HEK293 (cell line): ENCODE measurements at regions not wholly inside any gene's neighbourhood (a gene's known extent, or its start where the extent isn't known, plus 50 kb on each side); places are given as distances from the start of the nearest gene placed in this dataset.

Experiments used
- CTCF ChIA-PET: fragments of 350-600 bp; formaldehyde crosslinking; extraction: SDS; loops from one replicate; lab custom pipeline; 2021; ENCODE audit warnings: antibody characterized with exemption; lab: Yijun Ruan, JAX
- POLR2A ChIA-PET: fragments of 300-600 bp; formaldehyde crosslinking; extraction: SDS; loops from one replicate; lab custom pipeline; 2020; ENCODE audit warnings: antibody characterized with exemption, inconsistent platforms; lab: Yijun Ruan, JAX
- H3K27ac ChIP-seq: fragments of 200-500 bp; sonication (Bioruptor generic); 2 replicates; pipeline ENCODE4 v1.5.1; 2014; ENCODE audit warnings: low read depth, low read length, control low read depth, inconsistent platforms; ENCODE audit errors: extremely low read depth
- H3K36me3 ChIP-seq, 2 experiments: fragments of 200-500 bp in 1 of 2; sonication (Bioruptor generic) in 1 of 2; 1 replicate in 1 of 2; 2 replicates in 1 of 2; pipeline ENCODE4 v1.5.1; 2014 to 2017; ENCODE audit warnings: inconsistent platforms in 2 of 2, low read length in 2 of 2; ENCODE audit not compliant: control insufficient read depth in 2 of 2, insufficient read depth in 1 of 2
- H3K4me1 ChIP-seq: fragments of 200-500 bp; sonication (Bioruptor generic); 2 replicates; pipeline ENCODE4 v1.5.1; 2014; ENCODE audit warnings: mild to moderate bottlenecking, low read length, inconsistent platforms; ENCODE audit not compliant: control insufficient read depth, insufficient read depth
- H3K4me3 ChIP-seq: 2 replicates; pipeline ENCODE4 v1.5.1; 2011; ENCODE audit warnings: low read depth, mild to moderate bottlenecking, control low read depth, low read length, moderate library complexity
- H3K9me3 ChIP-seq: fragments of 200-500 bp; sonication (Bioruptor generic); 2 replicates; pipeline ENCODE4 v1.5.1; 2014; ENCODE audit warnings: low read depth, low read length, inconsistent platforms; ENCODE audit not compliant: control insufficient read depth, insufficient read depth
- BCL11A ChIP-seq: fragments of 450-650 bp; formaldehyde crosslinking; IDR thresholded peaks from 2 replicates; pipeline ENCODE4 v1.5.1; 2016; ENCODE audit warnings: low read depth, missing biosample characterization, missing genetic modification characterization
- BCL11B ChIP-seq: fragments of 450-650 bp; formaldehyde crosslinking; IDR thresholded peaks from 2 replicates; pipeline ENCODE4 v1.5.1; 2016; ENCODE audit warnings: low read depth, missing biosample characterization, missing genetic modification characterization
- GLIS1 ChIP-seq: fragments of 450-650 bp; formaldehyde crosslinking; IDR thresholded peaks from 2 replicates; pipeline ENCODE4 v1.5.1; 2016; ENCODE audit warnings: missing biosample characterization, missing genetic modification characterization
- GLIS2 ChIP-seq: fragments of 450-650 bp; formaldehyde crosslinking; IDR thresholded peaks from 2 replicates; pipeline ENCODE4 v1.5.1; 2016; ENCODE audit warnings: missing biosample characterization, missing genetic modification characterization
- ZFP3 ChIP-seq: fragments of 450-650 bp; formaldehyde crosslinking; IDR thresholded peaks from 2 replicates; pipeline ENCODE4 v1.5.1; 2016; ENCODE audit warnings: low read depth, missing biosample characterization, missing genetic modification characterization
- ZNF132 ChIP-seq: fragments of 450-650 bp; formaldehyde crosslinking; IDR thresholded peaks from 2 replicates; pipeline ENCODE4 v1.5.1; 2017; ENCODE audit warnings: missing biosample characterization, missing genetic modification characterization, borderline replicate concordance
- ZNF302 ChIP-seq: fragments of 450-650 bp; formaldehyde crosslinking; IDR thresholded peaks from 2 replicates; pipeline ENCODE4 v1.5.1; 2016; ENCODE audit warnings: missing biosample characterization, missing genetic modification characterization, low read depth
- ZNF311 ChIP-seq: fragments of 450-650 bp; formaldehyde crosslinking; IDR thresholded peaks from 2 replicates; pipeline ENCODE4 v1.5.1; 2017; ENCODE audit warnings: missing biosample characterization, missing genetic modification characterization, borderline replicate concordance
- ZNF391 ChIP-seq: fragments of 450-650 bp; formaldehyde crosslinking; IDR thresholded peaks from 2 replicates; pipeline ENCODE4 v1.5.1; 2016; ENCODE audit warnings: low read depth, missing biosample characterization, missing genetic modification characterization, borderline replicate concordance
- ZNF404 ChIP-seq: fragments of 450-650 bp; formaldehyde crosslinking; IDR thresholded peaks from 2 replicates; pipeline ENCODE4 v1.5.1; 2017; ENCODE audit warnings: missing biosample characterization, missing genetic modification characterization
- ZNF416 ChIP-seq: fragments of 450-650 bp; formaldehyde crosslinking; IDR thresholded peaks from 2 replicates; pipeline ENCODE4 v1.5.1; 2016; ENCODE audit warnings: missing biosample characterization, missing genetic modification characterization
- ZNF670 ChIP-seq: fragments of 450-650 bp; formaldehyde crosslinking; IDR thresholded peaks from 2 replicates; pipeline ENCODE4 v1.5.1; 2016; ENCODE audit warnings: missing biosample characterization, missing genetic modification characterization, low read depth
- TF ChIP-seq, protein P1 (sequence below): fragments of 450-650 bp; formaldehyde crosslinking; IDR thresholded peaks from 2 replicates; pipeline ENCODE4 v1.5.1; 2017; ENCODE audit warnings: missing biosample characterization, missing genetic modification characterization
- TF ChIP-seq, protein P2 (sequence below): fragments of 450-650 bp; formaldehyde crosslinking; IDR thresholded peaks from 2 replicates; pipeline ENCODE4 v1.5.1; 2016; ENCODE audit warnings: missing biosample characterization, missing genetic modification characterization
- TF ChIP-seq, protein P3 (sequence below): fragments of 450-650 bp; formaldehyde crosslinking; IDR thresholded peaks from 2 replicates; pipeline ENCODE4 v1.5.1; 2016; ENCODE audit warnings: missing biosample characterization, missing genetic modification characterization, borderline replicate concordance
- TF ChIP-seq, protein P4 (sequence below): fragments of 450-650 bp; formaldehyde crosslinking; IDR thresholded peaks from 2 replicates; pipeline ENCODE4 v1.5.1; 2016; ENCODE audit warnings: missing biosample characterization, missing genetic modification characterization, borderline replicate concordance
- TF ChIP-seq, protein P5 (sequence below): fragments of 450-650 bp; formaldehyde crosslinking; IDR thresholded peaks from 2 replicates; pipeline ENCODE4 v1.5.1; 2016; ENCODE audit warnings: missing biosample characterization, missing genetic modification characterization

DNA sequence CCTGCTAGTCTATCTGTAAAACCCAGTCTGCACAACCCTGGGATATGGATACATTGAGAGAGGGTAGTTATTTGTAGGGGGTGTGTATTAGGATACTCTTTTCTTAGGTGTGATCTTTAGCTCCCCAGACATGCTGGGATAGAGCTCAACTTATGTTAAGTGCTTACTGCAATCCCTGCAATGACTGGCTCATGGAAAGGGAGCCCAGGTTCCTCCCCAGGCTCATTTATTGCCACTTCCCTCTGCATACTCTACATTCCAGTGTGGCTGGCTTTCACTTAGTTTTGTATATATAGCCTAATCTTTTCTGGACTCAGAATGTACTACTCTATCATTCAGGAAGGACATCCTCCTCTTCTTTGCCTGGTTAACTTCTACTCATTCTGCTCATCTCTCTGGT is 172.0 kb downstream of the SYT10 start (continued):
- TF ChIP-seq, protein P1, sequence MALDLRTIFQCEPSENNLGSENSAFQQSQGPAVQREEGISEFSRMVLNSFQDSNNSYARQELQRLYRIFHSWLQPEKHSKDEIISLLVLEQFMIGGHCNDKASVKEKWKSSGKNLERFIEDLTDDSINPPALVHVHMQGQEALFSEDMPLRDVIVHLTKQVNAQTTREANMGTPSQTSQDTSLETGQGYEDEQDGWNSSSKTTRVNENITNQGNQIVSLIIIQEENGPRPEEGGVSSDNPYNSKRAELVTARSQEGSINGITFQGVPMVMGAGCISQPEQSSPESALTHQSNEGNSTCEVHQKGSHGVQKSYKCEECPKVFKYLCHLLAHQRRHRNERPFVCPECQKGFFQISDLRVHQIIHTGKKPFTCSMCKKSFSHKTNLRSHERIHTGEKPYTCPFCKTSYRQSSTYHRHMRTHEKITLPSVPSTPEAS (tag by site-specific recombination), result no peak
- TF ChIP-seq, all 188 proteins: peak for 0

DNA sequence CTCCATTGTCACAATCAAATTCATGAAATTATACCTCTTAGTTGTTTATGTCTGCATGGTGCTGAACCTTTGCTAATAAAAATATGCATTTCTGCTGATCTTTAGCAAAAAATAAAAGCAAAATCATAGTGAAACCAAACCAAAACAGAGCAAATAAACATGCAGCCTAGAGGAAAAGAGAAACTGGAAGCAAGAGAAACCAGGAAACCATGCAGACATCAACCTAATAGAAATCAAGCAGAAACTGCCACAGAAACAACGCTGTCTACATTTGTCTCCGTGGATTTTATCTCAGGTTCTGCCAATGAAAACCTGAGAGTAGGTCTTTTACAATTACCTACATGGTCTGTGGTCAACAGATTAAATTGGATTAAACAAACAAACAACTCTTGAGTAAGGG is 173.7 kb downstream of the SYT10 start:
- TF ChIP-seq GLIS1 (no peak), ZNF302 (tag by site-specific recombination) (no peak), ZNF404 (tag by site-specific recombination) (no peak), BCL11B (no peak), BCL11A (tag by site-specific recombination) (no peak), ZNF311 (tag by site-specific recombination) (no peak), ZNF670 (no peak), ZFP3 (tag by site-specific recombination) (no peak)
- TF ChIP-seq, protein P2, sequence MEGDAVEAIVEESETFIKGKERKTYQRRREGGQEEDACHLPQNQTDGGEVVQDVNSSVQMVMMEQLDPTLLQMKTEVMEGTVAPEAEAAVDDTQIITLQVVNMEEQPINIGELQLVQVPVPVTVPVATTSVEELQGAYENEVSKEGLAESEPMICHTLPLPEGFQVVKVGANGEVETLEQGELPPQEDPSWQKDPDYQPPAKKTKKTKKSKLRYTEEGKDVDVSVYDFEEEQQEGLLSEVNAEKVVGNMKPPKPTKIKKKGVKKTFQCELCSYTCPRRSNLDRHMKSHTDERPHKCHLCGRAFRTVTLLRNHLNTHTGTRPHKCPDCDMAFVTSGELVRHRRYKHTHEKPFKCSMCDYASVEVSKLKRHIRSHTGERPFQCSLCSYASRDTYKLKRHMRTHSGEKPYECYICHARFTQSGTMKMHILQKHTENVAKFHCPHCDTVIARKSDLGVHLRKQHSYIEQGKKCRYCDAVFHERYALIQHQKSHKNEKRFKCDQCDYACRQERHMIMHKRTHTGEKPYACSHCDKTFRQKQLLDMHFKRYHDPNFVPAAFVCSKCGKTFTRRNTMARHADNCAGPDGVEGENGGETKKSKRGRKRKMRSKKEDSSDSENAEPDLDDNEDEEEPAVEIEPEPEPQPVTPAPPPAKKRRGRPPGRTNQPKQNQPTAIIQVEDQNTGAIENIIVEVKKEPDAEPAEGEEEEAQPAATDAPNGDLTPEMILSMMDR, result no peak
- TF ChIP-seq, protein P3, sequence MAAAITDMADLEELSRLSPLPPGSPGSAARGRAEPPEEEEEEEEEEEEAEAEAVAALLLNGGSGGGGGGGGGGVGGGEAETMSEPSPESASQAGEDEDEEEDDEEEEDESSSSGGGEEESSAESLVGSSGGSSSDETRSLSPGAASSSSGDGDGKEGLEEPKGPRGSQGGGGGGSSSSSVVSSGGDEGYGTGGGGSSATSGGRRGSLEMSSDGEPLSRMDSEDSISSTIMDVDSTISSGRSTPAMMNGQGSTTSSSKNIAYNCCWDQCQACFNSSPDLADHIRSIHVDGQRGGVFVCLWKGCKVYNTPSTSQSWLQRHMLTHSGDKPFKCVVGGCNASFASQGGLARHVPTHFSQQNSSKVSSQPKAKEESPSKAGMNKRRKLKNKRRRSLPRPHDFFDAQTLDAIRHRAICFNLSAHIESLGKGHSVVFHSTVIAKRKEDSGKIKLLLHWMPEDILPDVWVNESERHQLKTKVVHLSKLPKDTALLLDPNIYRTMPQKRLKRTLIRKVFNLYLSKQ (tag by site-specific recombination), result no peak
- TF ChIP-seq, protein P4, sequence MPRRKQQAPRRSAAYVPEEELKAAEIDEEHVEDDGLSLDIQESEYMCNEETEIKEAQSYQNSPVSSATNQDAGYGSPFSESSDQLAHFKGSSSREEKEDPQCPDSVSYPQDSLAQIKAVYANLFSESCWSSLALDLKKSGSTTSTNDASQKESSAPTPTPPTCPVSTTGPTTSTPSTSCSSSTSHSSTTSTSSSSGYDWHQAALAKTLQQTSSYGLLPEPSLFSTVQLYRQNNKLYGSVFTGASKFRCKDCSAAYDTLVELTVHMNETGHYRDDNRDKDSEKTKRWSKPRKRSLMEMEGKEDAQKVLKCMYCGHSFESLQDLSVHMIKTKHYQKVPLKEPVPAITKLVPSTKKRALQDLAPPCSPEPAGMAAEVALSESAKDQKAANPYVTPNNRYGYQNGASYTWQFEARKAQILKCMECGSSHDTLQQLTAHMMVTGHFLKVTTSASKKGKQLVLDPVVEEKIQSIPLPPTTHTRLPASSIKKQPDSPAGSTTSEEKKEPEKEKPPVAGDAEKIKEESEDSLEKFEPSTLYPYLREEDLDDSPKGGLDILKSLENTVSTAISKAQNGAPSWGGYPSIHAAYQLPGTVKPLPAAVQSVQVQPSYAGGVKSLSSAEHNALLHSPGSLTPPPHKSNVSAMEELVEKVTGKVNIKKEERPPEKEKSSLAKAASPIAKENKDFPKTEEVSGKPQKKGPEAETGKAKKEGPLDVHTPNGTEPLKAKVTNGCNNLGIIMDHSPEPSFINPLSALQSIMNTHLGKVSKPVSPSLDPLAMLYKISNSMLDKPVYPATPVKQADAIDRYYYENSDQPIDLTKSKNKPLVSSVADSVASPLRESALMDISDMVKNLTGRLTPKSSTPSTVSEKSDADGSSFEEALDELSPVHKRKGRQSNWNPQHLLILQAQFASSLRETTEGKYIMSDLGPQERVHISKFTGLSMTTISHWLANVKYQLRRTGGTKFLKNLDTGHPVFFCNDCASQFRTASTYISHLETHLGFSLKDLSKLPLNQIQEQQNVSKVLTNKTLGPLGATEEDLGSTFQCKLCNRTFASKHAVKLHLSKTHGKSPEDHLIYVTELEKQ (tag by site-specific recombination), result no peak
- CTCF ChIA-PET, result no interaction called here
- POLR2A ChIA-PET, result no interaction called here

DNA sequence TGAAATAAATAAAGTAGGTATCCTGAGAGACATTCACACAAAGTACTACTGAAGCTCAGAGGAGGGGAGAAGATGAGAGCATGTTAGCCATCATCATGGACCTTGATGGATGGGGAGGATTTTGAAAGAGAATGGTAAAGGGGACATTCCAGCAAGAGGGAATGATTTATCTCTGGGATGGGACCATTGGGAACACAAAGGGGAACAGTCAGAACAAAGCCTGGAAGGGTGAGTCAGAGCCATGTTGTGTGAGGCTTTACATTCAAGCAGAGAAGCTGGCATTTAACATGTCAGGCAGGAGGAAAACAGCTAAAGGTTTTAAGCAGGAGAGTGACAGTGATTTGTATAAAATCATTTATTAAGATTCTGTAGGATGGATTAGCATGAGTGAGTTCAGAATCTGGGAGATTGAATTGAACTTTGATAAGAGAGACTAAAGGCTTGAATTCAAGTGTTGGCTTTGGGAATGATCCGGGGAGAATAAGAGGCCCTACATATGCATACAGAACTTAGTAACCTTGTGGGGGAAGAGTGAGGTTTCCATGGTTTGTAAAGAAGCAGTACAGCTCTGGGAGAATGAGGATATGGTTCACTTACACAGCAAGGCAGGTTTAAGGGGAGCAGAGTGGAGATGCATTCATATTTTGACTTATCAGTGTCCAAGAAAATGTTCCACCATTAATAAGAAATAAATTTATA is 174.4 kb downstream of the SYT10 start:
- no peaks in the 10 kb centered on the region for H3K9me3 ChIP-seq
- no peak overlapping the region for H3K27ac ChIP-seq
- ChIA-PET CTCF (no interaction called here), POLR2A (no interaction called here)
- no peaks in the 10 kb centered on the region for H3K4me1 ChIP-seq
- no peak overlapping the region for H3K4me3 ChIP-seq
- TF ChIP-seq GLIS2 (tag by site-specific recombination) (no peak), ZNF132 (tag by site-specific recombination) (no peak), ZNF391 (no peak), ZNF416 (no peak)
- TF ChIP-seq, protein P5, sequence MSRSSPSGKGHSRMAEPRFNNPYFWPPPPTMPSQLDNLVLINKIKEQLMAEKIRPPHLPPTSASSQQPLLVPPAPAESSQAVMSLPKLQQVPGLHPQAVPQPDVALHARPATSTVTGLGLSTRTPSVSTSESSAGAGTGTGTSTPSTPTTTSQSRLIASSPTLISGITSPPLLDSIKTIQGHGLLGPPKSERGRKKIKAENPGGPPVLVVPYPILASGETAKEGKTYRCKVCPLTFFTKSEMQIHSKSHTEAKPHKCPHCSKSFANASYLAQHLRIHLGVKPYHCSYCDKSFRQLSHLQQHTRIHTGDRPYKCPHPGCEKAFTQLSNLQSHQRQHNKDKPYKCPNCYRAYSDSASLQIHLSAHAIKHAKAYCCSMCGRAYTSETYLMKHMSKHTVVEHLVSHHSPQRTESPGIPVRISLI (tag by site-specific recombination), result no peak
- no peaks in the 10 kb centered on the region for H3K36me3 ChIP-seq

More for the DNA sequence above, 173.7 kb downstream of the SYT10 start:
- no peak overlapping the region for H3K4me3 ChIP-seq
- H3K27ac ChIP-seq, result no peak overlapping the region
- no peaks in the 10 kb centered on the region for H3K4me1 ChIP-seq
- H3K9me3 ChIP-seq, result no peaks in the 10 kb centered on the region
- no peaks in the 10 kb centered on the region for H3K36me3 ChIP-seq
